ENCODE measurements at regions not wholly inside any gene's neighbourhood (a gene's known extent, or its start where the extent isn't known, plus 50 kb on each side); places are given as distances from the start of the nearest gene placed in this dataset.
"Not testable (repeated sequence)": the region's sequence is repeated elsewhere in the genome, so short reads cannot be mapped to it uniquely, and the experiment has no call there.

DNA sequence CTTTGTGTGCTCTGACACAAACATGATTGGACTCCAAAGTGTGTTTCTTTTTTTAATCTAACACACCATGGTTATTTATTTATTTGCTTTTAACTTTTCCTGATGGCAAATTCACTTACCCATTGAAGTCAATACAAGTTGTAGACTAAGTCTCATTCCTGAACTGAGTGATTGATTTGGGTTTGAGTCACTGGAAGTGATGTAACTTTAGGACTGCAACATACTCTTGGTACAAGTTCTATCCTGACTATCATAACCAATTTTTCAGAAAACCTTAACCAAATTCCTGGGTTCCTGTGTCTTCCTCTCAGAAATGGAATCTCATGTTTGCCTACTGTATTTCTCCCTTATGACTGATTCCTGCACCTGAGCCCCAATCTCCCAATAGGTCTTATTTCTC lies 590.0 kb upstream of the ROBO1 start:
- Histone ChIP-seq H4K20me1 (ENCODE audit: insufficient read depth, low read depth, low read length) (no peaks in the 10 kb centered on the region), H3K9ac (ENCODE audit: low read length) (no peak overlapping the region), H3K4me2 (ENCODE audit: low read depth, low read length, poor library complexity, severe bottlenecking) (no peak overlapping the region), H3K4me1 (ENCODE audit: low read length) (no peaks in the 10 kb centered on the region), H3K4me3 (ENCODE audit: low read length) (no peak overlapping the region), H3K36me3 (ENCODE audit: insufficient read depth, low read length) (no peaks in the 10 kb centered on the region), H3K27me3 (ENCODE audit: low read length) (no peaks in the 10 kb centered on the region), H3K9me2 (replicated peaks; ENCODE audit: insufficient read depth, low read length) (no peaks in the 10 kb centered on the region), H2AFZ (ENCODE audit: low read length) (no peak overlapping the region), H3K79me2 (ENCODE audit: low read length) (no peaks in the 10 kb centered on the region), H3K9me3 (ENCODE audit: low read length) (no peaks in the 10 kb centered on the region), H3K27ac (ENCODE audit: low read length) (no peak overlapping the region)
- DNase-seq: no peak

DNA sequence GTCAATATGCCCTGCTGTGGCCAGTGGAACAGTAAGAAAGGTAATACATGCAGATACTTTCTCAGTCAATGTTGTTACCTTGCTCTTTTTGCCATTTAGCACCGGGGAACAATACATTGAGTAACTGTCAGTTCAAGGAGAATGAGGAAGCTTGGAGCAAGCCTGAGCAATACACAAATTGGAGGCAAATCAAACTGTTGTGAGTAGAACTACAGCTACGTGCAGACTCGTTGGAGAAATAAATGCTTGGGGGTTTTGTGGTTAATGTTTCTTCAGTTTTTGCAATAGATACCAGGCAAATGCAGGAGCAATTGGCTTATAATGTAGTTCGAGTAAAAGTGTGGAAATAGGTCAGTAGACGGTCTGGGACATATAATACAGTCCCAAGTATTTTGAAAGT lies 587.3 kb upstream of the ROBO1 start:
- H3K9me3 ChIP-seq (ENCODE audit: low read length): no peaks in the 10 kb centered on the region
- no peak overlapping the region for H3K4me3 ChIP-seq (ENCODE audit: low read length)
- H2AFZ ChIP-seq (ENCODE audit: low read length): no peak overlapping the region
- H3K27ac ChIP-seq (ENCODE audit: low read length): no peak overlapping the region
- no peaks in the 10 kb centered on the region for H3K9me2 ChIP-seq (replicated peaks; ENCODE audit: insufficient read depth, low read length)
- no peak overlapping the region for H3K9ac ChIP-seq (ENCODE audit: low read length)
- DNase-seq: no peak
- no peaks in the 10 kb centered on the region for H4K20me1 ChIP-seq (ENCODE audit: insufficient read depth, low read depth, low read length)
- H3K27me3 ChIP-seq (ENCODE audit: low read length): no peaks in the 10 kb centered on the region
- H3K36me3 ChIP-seq (ENCODE audit: insufficient read depth, low read length): no peaks in the 10 kb centered on the region
- H3K79me2 ChIP-seq (ENCODE audit: low read length): no peaks in the 10 kb centered on the region
- H3K4me1 ChIP-seq (ENCODE audit: low read length): no peaks in the 10 kb centered on the region
- no peak overlapping the region for H3K4me2 ChIP-seq (ENCODE audit: low read depth, low read length, poor library complexity, severe bottlenecking)

DNA sequence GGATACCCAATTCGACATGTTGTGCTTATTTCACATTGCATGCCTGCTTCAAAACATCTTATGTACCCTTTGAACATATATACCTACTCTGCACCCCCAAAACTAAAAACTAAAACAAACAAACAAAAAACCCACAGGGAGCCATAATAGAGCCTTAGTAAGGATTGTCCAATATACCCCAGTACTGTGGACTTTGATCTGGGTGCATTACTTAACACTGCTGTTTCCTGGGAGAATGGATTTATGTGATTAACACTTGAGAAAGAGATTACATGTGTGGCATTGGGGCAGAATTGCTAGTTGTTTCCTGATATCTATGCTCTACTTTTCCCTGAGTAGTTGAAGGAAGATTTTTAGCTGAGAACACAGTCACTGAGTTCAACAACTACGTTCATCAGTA lies 583.4 kb upstream of the ROBO1 start:
- Histone ChIP-seq H3K4me3 (ENCODE audit: low read length) (no peak overlapping the region), H3K9me2 (replicated peaks; ENCODE audit: insufficient read depth, low read length) (no peaks in the 10 kb centered on the region), H2AFZ (ENCODE audit: low read length) (no peak overlapping the region), H3K27me3 (ENCODE audit: low read length) (no peaks in the 10 kb centered on the region), H3K79me2 (ENCODE audit: low read length) (no peaks in the 10 kb centered on the region), H3K9me3 (ENCODE audit: low read length) (no peaks in the 10 kb centered on the region), H3K4me2 (ENCODE audit: low read depth, low read length, poor library complexity, severe bottlenecking) (no peak overlapping the region), H3K27ac (ENCODE audit: low read length) (no peak overlapping the region), H3K9ac (ENCODE audit: low read length) (no peak overlapping the region), H4K20me1 (ENCODE audit: insufficient read depth, low read depth, low read length) (no peaks in the 10 kb centered on the region), H3K4me1 (ENCODE audit: low read length) (no peaks in the 10 kb centered on the region), H3K36me3 (ENCODE audit: insufficient read depth, low read length) (no peaks in the 10 kb centered on the region)
- DNase-seq: no peak

DNA sequence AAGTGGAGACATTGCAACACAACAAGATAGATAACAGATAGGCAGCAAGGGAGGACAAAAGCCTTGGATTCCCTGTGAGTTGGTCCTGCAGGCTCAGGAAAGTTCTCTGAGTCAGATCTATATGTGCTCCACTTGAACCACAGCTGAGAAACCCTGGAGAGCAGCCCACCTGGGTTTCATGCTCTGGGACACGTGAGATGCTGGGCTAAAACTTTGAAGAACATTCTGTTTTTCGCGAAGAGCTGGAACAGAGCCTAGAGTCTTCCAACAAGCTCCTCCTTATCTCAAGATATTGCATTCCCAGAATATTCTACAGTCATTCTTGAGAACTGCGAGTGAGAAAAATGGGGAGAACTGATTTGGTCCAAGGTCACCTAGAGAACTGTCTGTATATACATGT lies 583.0 kb upstream of the ROBO1 start:
- Histone ChIP-seq H3K4me3 (ENCODE audit: low read length) (no peak overlapping the region), H3K9me3 (ENCODE audit: low read length) (no peaks in the 10 kb centered on the region), H3K36me3 (ENCODE audit: insufficient read depth, low read length) (no peaks in the 10 kb centered on the region), H3K9me2 (replicated peaks; ENCODE audit: insufficient read depth, low read length) (no peaks in the 10 kb centered on the region), H4K20me1 (ENCODE audit: insufficient read depth, low read depth, low read length) (no peaks in the 10 kb centered on the region), H3K27ac (ENCODE audit: low read length) (no peak overlapping the region), H3K4me1 (ENCODE audit: low read length) (no peaks in the 10 kb centered on the region), H3K9ac (ENCODE audit: low read length) (no peak overlapping the region), H3K79me2 (ENCODE audit: low read length) (no peaks in the 10 kb centered on the region), H2AFZ (ENCODE audit: low read length) (no peak overlapping the region), H3K4me2 (ENCODE audit: low read depth, low read length, poor library complexity, severe bottlenecking) (no peak overlapping the region), H3K27me3 (ENCODE audit: low read length) (no peaks in the 10 kb centered on the region)
- no peak for DNase-seq

DNA sequence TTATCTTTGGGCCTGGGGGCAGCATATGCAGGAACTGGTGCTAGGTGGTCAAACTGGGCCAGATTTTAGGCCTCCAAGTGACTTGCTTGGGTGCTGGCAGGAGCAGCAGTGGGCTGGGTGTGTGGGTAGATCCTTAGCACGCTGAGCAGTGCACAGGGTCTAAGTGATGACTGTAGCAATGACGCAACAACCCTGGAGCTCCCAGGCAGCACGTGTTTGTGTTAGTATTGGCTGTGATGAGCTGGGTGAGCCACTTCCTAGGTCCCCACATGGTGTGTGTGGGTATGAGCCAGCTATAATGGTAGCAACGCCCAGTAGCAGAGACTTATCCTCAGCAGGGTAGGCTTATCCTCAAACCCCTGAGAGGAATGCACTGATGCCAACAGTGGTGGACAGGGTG lies 570.6 kb upstream of the ROBO1 start:
- H3K27me3 ChIP-seq (ENCODE audit: low read length): no peaks in the 10 kb centered on the region
- no peaks in the 10 kb centered on the region for H4K20me1 ChIP-seq (ENCODE audit: insufficient read depth, low read depth, low read length)
- no peak overlapping the region for H3K9ac ChIP-seq (ENCODE audit: low read length)
- no peak overlapping the region for H3K4me2 ChIP-seq (ENCODE audit: low read depth, low read length, poor library complexity, severe bottlenecking)
- no peak overlapping the region for H3K27ac ChIP-seq (ENCODE audit: low read length)
- H3K79me2 ChIP-seq (ENCODE audit: low read length): no peaks in the 10 kb centered on the region
- H3K9me3 ChIP-seq (ENCODE audit: low read length): no peaks in the 10 kb centered on the region
- no peak overlapping the region for H3K4me3 ChIP-seq (ENCODE audit: low read length)
- H2AFZ ChIP-seq (ENCODE audit: low read length): no peak overlapping the region
- no peak for DNase-seq
- H3K4me1 ChIP-seq (ENCODE audit: low read length): no peaks in the 10 kb centered on the region
- no peaks in the 10 kb centered on the region for H3K9me2 ChIP-seq (replicated peaks; ENCODE audit: insufficient read depth, low read length)
- no peaks in the 10 kb centered on the region for H3K36me3 ChIP-seq (ENCODE audit: insufficient read depth, low read length)

DNA sequence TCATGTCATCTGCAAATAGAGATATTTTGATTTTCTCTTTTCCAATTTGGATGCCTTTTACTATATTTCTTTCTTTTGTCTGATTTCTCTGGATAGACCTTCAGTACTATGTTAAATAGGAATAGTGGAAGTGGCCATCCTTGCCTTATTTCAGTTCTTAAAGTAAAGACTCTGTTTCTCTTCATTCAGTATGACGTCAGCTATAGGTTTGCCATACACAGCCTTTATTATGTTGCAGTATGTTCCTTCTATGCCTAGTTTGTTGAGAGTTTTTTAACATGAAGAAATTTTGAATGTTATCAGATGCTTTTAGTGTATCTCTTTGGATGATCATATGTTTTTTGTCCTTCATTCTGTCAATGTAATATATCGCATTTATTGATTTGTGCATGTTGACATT lies 566.7 kb upstream of the ROBO1 start:
- H3K4me2 ChIP-seq (ENCODE audit: low read depth, low read length, poor library complexity, severe bottlenecking): no peak overlapping the region
- no peaks in the 10 kb centered on the region for H3K36me3 ChIP-seq (ENCODE audit: insufficient read depth, low read length)
- DNase-seq: no peak
- no peak overlapping the region for H3K4me3 ChIP-seq (ENCODE audit: low read length)
- H2AFZ ChIP-seq (ENCODE audit: low read length): no peak overlapping the region
- no peaks in the 10 kb centered on the region for H3K9me3 ChIP-seq (ENCODE audit: low read length)
- no peaks in the 10 kb centered on the region for H4K20me1 ChIP-seq (ENCODE audit: insufficient read depth, low read depth, low read length)
- H3K27ac ChIP-seq (ENCODE audit: low read length): no peak overlapping the region
- H3K9me2 ChIP-seq (replicated peaks; ENCODE audit: insufficient read depth, low read length): no peaks in the 10 kb centered on the region
- H3K4me1 ChIP-seq (ENCODE audit: low read length): no peaks in the 10 kb centered on the region
- no peaks in the 10 kb centered on the region for H3K27me3 ChIP-seq (ENCODE audit: low read length)
- no peak overlapping the region for H3K9ac ChIP-seq (ENCODE audit: low read length)
- H3K79me2 ChIP-seq (ENCODE audit: low read length): no peaks in the 10 kb centered on the region

DNA sequence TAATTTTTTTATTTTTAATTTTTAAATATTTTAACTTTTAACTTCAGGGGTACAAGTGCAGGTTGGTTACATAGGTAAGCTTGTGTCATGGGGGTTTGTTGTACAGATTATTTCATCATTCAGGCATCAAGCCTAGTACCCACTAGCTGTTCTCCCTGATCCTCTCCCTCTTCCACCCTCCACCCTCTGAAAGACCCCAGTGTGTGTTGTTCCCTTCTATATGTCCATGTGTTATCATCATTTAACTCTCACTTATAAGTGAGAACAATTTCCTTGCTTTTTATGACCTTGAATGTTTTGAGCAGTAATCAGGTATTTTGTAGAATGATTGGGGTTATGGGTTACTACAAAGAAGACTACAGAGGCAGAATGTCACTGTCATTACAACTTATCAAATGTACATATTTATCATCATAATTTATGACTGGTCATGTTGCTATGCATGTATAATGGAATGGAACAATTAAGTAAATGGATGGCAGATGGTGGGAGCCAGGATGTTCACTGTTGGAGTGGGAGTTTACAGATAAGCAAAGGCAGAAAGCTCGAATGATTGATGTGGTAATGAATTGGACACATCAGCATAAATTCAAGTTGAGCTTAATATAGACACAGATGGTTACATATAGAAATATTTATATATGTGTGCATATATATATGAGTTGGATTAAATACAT lies 563.8 kb upstream of the ROBO1 start:
- H3K4me1 ChIP-seq (ENCODE audit: low read length): no peaks in the 10 kb centered on the region
- H3K9ac ChIP-seq (ENCODE audit: low read length): no peak overlapping the region
- no peak overlapping the region for H3K4me2 ChIP-seq (ENCODE audit: low read depth, low read length, poor library complexity, severe bottlenecking)
- H4K20me1 ChIP-seq (ENCODE audit: insufficient read depth, low read depth, low read length): no peaks in the 10 kb centered on the region
- no peaks in the 10 kb centered on the region for H3K27me3 ChIP-seq (ENCODE audit: low read length)
- H3K36me3 ChIP-seq (ENCODE audit: insufficient read depth, low read length): no peaks in the 10 kb centered on the region
- no peak overlapping the region for H3K27ac ChIP-seq (ENCODE audit: low read length)
- H3K9me3 ChIP-seq (ENCODE audit: low read length): no peaks in the 10 kb centered on the region
- H3K9me2 ChIP-seq (replicated peaks; ENCODE audit: insufficient read depth, low read length): no peaks in the 10 kb centered on the region
- no peak overlapping the region for H2AFZ ChIP-seq (ENCODE audit: low read length)
- no peak overlapping the region for H3K4me3 ChIP-seq (ENCODE audit: low read length)
- no peaks in the 10 kb centered on the region for H3K79me2 ChIP-seq (ENCODE audit: low read length)
- DNase-seq: no peak

DNA sequence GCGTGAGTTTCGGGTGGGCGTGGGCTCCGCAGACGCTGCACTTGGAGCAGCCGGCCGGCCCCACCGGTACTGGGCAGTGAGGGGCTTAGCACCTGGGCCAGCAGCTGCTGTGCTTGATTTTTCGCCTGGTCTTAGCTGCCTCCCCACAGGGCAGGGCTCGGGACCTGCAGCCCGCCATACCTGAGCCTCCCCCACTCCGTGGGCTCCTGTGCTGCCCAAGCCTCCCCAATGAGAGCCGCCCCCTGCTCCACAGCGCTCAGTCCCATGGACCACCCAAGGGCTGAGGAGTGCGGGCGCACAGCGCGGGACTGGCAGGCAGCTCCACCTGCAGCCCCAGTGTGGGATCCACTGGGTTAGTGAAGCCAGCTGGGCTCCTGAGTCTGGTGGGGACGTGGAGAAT lies 546.7 kb upstream of the ROBO1 start:
- H3K36me3 ChIP-seq (ENCODE audit: insufficient read depth, low read length); H4K20me1 ChIP-seq (ENCODE audit: insufficient read depth, low read depth, low read length); H3K79me2 ChIP-seq (ENCODE audit: low read length); H3K9ac ChIP-seq (ENCODE audit: low read length); H3K9me2 ChIP-seq (replicated peaks; ENCODE audit: insufficient read depth, low read length); H3K4me3 ChIP-seq (ENCODE audit: low read length); H3K9me3 ChIP-seq (ENCODE audit: low read length); H3K27me3 ChIP-seq (ENCODE audit: low read length); H2AFZ ChIP-seq (ENCODE audit: low read length); H3K4me1 ChIP-seq (ENCODE audit: low read length); H3K4me2 ChIP-seq (ENCODE audit: low read depth, low read length, poor library complexity, severe bottlenecking); H3K27ac ChIP-seq (ENCODE audit: low read length); DNase-seq: not testable (repeated sequence)

DNA sequence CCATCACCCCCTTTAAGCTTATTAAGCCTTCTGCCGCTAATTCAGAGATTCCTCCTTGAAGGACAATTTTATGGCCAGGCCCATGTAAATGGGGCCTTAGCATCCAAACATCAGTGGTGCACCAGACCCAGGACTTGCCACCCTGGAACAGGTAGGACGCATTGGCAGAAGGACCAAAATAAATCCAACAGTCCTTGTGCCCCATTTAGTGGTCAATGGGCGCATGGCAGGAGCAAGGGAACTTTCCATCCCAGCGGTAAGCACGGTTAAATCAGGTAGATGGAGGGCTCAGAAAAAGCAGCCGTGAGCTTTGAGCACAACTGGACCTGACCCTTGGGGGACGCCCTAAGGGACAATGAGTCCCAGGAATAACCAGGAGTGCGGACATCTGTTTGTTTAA lies 540.8 kb upstream of the ROBO1 start:
- Histone ChIP-seq H3K9me3 (ENCODE audit: low read length) (no peaks in the 10 kb centered on the region), H3K4me3 (ENCODE audit: low read length) (no peak overlapping the region), H3K9ac (ENCODE audit: low read length) (no peak overlapping the region), H3K79me2 (ENCODE audit: low read length) (no peaks in the 10 kb centered on the region), H3K4me1 (ENCODE audit: low read length) (no peaks in the 10 kb centered on the region), H3K4me2 (ENCODE audit: low read depth, low read length, poor library complexity, severe bottlenecking) (no peak overlapping the region), H2AFZ (ENCODE audit: low read length) (no peak overlapping the region), H4K20me1 (ENCODE audit: insufficient read depth, low read depth, low read length) (no peaks in the 10 kb centered on the region), H3K27ac (ENCODE audit: low read length) (no peak overlapping the region), H3K36me3 (ENCODE audit: insufficient read depth, low read length) (no peaks in the 10 kb centered on the region), H3K9me2 (replicated peaks; ENCODE audit: insufficient read depth, low read length) (no peaks in the 10 kb centered on the region), H3K27me3 (ENCODE audit: low read length) (no peaks in the 10 kb centered on the region)
- DNase-seq: no peak
